HCT116 (cell line): ENCODE measurements at regions not wholly inside any gene's neighbourhood (a gene's known extent, or its start where the extent isn't known, plus 50 kb on each side); places are given as distances from the start of the nearest gene placed in this dataset.

Experiments used
- ATAC-seq: fragments of 200-7000 bp; cut with Tn5 transposase; 2 replicates; pipeline ENCODE4 v1.9.1; 2020; ENCODE audit warnings: mild to moderate bottlenecking, moderate library complexity
- BruUV-seq: library from RNA; stranded (reverse); fragments of 400-500 nt; replicated peaks from 2 replicates; lab custom pipeline; 2021; lab: Mats Ljungman, UMichigan
- CTCF ChIA-PET: fragments of 300-600 bp; sonication (Branson Sonifier 250); formaldehyde crosslinking; loops from one replicate; lab custom pipeline; 2021; ENCODE audit warnings: antibody characterized with exemption; lab: Charles Lee
- POLR2A ChIA-PET: fragments of 300-600, 350-600 bp; sonication (Branson Sonifier 250); formaldehyde crosslinking; loops from one replicate; lab custom pipeline; 2021; ENCODE audit warnings: antibody characterized with exemption; lab: Charles Lee
- RAD21 ChIA-PET, 2 experiments: fragments of 300-600 bp; sonication (Branson Sonifier 250); formaldehyde crosslinking; loops; one replicate each; lab custom pipeline; 2023; ENCODE audit warnings: low total read pairs in 2 of 2; ENCODE audit not compliant: uncharacterized antibody in 2 of 2, unreplicated experiment in 2 of 2, low non-redundant PET in 1 of 2; lab: Charles Lee
- DNase-seq: peaks from one replicate; pipeline ENCODE4 v3.0.0-alpha.2; 2010; ENCODE audit warnings: low read depth, low spot score
- H2AFZ ChIP-seq: fragments of 200-600 bp; shearing (Covaris generic), sonication (generic); 2 replicates; pipeline ENCODE4 v1.6.1; 2017; ENCODE audit warnings: low read depth, mixed run types, mixed read lengths, antibody characterized with exemption, low read length; ENCODE audit not compliant: poor library complexity, severe bottlenecking
- H3K27ac ChIP-seq: 2 replicates; pipeline ENCODE4 v1.5.1; 2012; ENCODE audit warnings: low read depth, low read length
- H3K27me3 ChIP-seq: fragments of 200-600 bp; sonication (generic); 2 replicates; pipeline ENCODE4 v1.6.1; 2016; ENCODE audit warnings: mixed run types, low read length, mixed read lengths; ENCODE audit not compliant: insufficient read depth
- H3K36me3 ChIP-seq, 2 experiments: fragments of 200-500 bp in 1 of 2; fragments of 200-600 bp in 1 of 2; sonication (Bioruptor generic) in 1 of 2; sonication (generic) in 1 of 2; 2 replicates each; pipeline versions ENCODE4 v1.5.1 to v1.6.1; 2014 to 2016; ENCODE audit warnings: low read length in 2 of 2, inconsistent platforms in 1 of 2, mixed read lengths in 1 of 2, mixed run types in 1 of 2; ENCODE audit not compliant: insufficient read depth in 2 of 2, control insufficient read depth in 1 of 2
- H3K4me1 ChIP-seq, 2 experiments: fragments of 200-600 bp in 1 of 2; sonication (generic) in 1 of 2; 2 replicates each; pipeline versions ENCODE4 v1.5.1 to v1.6.1; 2012 to 2017; ENCODE audit warnings: low read length in 2 of 2, inconsistent platforms in 1 of 2, mild to moderate bottlenecking in 1 of 2, mixed read lengths in 1 of 2, mixed run types in 1 of 2, moderate library complexity in 1 of 2; ENCODE audit not compliant: insufficient read depth in 2 of 2, control insufficient read depth in 1 of 2
- H3K4me2 ChIP-seq: fragments of 200-600 bp; sonication (generic); 2 replicates; pipeline ENCODE4 v1.6.1; 2017; ENCODE audit warnings: mixed run types, low read length, mixed read lengths
- H3K4me3 ChIP-seq, 2 experiments: fragments of 200-600 bp in 1 of 2; sonication (generic) in 1 of 2; replicated peaks in 1 of 2; 2 replicates each; pipeline ENCODE4 v1.5.1; 2011 to 2016; ENCODE audit warnings: low read length in 2 of 2, control low read depth in 1 of 2, low read depth in 1 of 2, mild to moderate bottlenecking in 1 of 2, mixed read lengths in 1 of 2, mixed run types in 1 of 2
- H3K79me2 ChIP-seq: fragments of 200-600 bp; sonication (generic); 2 replicates; pipeline ENCODE4 v1.6.1; 2017; ENCODE audit warnings: mild to moderate bottlenecking, mixed run types, low read length, moderate library complexity, mixed read lengths; ENCODE audit not compliant: insufficient read depth
- H3K9ac ChIP-seq: fragments of 200-600 bp; sonication (generic); 2 replicates; pipeline ENCODE4 v1.6.1; 2016; ENCODE audit warnings: low read length, mixed read lengths
- H3K9me2 ChIP-seq: fragments of 200-600 bp; sonication (generic), shearing (Covaris generic); 2 replicates; pipeline ENCODE4 v1.6.1; 2017; ENCODE audit warnings: mixed run types, mild to moderate bottlenecking, moderate library complexity; ENCODE audit not compliant: insufficient read depth
- H3K9me3 ChIP-seq, 2 experiments: fragments of 200-500 bp in 1 of 2; fragments of 200-600 bp in 1 of 2; sonication (Bioruptor generic) in 1 of 2; sonication (generic) in 1 of 2; 2 replicates each; pipeline ENCODE4 v1.6.1; 2014 to 2017; ENCODE audit warnings: low read length in 2 of 2, mixed read lengths in 2 of 2, inconsistent platforms in 1 of 2, low read depth in 1 of 2, mild to moderate bottlenecking in 1 of 2, mixed run types in 1 of 2, moderate library complexity in 1 of 2; ENCODE audit not compliant: control insufficient read depth in 1 of 2, insufficient read depth in 1 of 2
- H4K20me1 ChIP-seq: fragments of 200-600 bp; sonication (generic), shearing (Covaris generic); 2 replicates; pipeline ENCODE4 v1.6.1; 2017; ENCODE audit warnings: mixed run types, mild to moderate bottlenecking, moderate library complexity; ENCODE audit not compliant: insufficient read depth
- CBX3 ChIP-seq: IDR thresholded peaks from 2 replicates; pipeline ENCODE4 v1.6.1; 2012; ENCODE audit warnings: low read depth
- CEBPB ChIP-seq: IDR thresholded peaks from 2 replicates; pipeline ENCODE4 v1.6.1; 2012; ENCODE audit warnings: low read depth
- CTCF ChIP-seq, 3 experiments: fragments of 200-600 bp in 1 of 3; sonication (generic) in 1 of 3; IDR thresholded peaks in 2 of 3; conservative IDR thresholded peaks in 1 of 3; 2 replicates each; pipeline ENCODE4 v1.5.1; 2012 to 2017; ENCODE audit warnings: low read depth in 2 of 3, low read length in 2 of 3, antibody characterized with exemption in 1 of 3, borderline replicate concordance in 1 of 3, control low read depth in 1 of 3, mild to moderate bottlenecking in 1 of 3, mixed read lengths in 1 of 3, mixed run types in 1 of 3, moderate library complexity in 1 of 3; ENCODE audit not compliant: insufficient read depth in 1 of 3
- EGR1 ChIP-seq: IDR thresholded peaks from 2 replicates; pipeline ENCODE4 v1.6.1; 2012; ENCODE audit warnings: low read depth
- ELF1 ChIP-seq: IDR thresholded peaks from 2 replicates; pipeline ENCODE4 v1.6.1; 2012; ENCODE audit warnings: low read depth, borderline replicate concordance
- EZH2 ChIP-seq: fragments of 200-600 bp; sonication (generic); IDR thresholded peaks from 2 replicates; pipeline ENCODE4 v1.6.1; 2017; ENCODE audit warnings: antibody characterized with exemption, mixed run types
- EZH2phosphoT487 ChIP-seq: fragments of 200-600 bp; IDR thresholded peaks from 2 replicates; pipeline ENCODE4 v1.6.1; 2018; ENCODE audit warnings: antibody characterized with exemption, borderline replicate concordance
- FOSL1 ChIP-seq: IDR thresholded peaks from 2 replicates; pipeline ENCODE4 v1.6.1; 2012; ENCODE audit warnings: low read depth
- POLR2A ChIP-seq: IDR thresholded peaks from 2 replicates; pipeline ENCODE4 v1.7.0; 2011; ENCODE audit warnings: borderline replicate concordance; ENCODE audit not compliant: insufficient read depth, insufficient read length; ENCODE audit errors: extremely low read depth
- POLR2AphosphoS5 ChIP-seq: IDR thresholded peaks from 2 replicates; pipeline ENCODE4 v1.6.1; 2011; ENCODE audit warnings: mild to moderate bottlenecking, low read depth, low read length, moderate library complexity
- SRF ChIP-seq: IDR thresholded peaks from 2 replicates; pipeline ENCODE4 v1.6.1; 2012; ENCODE audit warnings: low read depth
- TCF7L2 ChIP-seq: IDR thresholded peaks from 2 replicates; pipeline ENCODE4 v1.7.0; 2011; ENCODE audit warnings: borderline replicate concordance, inconsistent platforms; ENCODE audit not compliant: insufficient read depth, insufficient read length; ENCODE audit errors: extremely low read depth
- YY1 ChIP-seq: IDR thresholded peaks from 2 replicates; pipeline ENCODE4 v1.6.1; 2011; ENCODE audit warnings: low read length, low read depth, moderate library complexity, mild to moderate bottlenecking; ENCODE audit not compliant: insufficient replicate concordance; ENCODE audit errors: extremely low read depth
- ZFX ChIP-seq: fragments of 450-650 bp; IDR thresholded peaks from 2 replicates; pipeline ENCODE4 v1.6.1; 2017
- ZNF274 ChIP-seq: fragments of 200-500 bp; sonication (Bioruptor generic); IDR thresholded peaks from 2 replicates; pipeline ENCODE4 v1.6.1; 2014; ENCODE audit warnings: mild to moderate bottlenecking, low read depth, low read length, inconsistent platforms
- intact Hi-C: fragments of 100-400 bp; cut with micrococcal nuclease; formaldehyde crosslinking; loops from 2 replicates; pipeline ENCODE4 v1.10.0; 2022

- H3K4me3 ChIP-seq: no peak overlapping the region
- ChIA-PET RAD21 (no interaction called here), CTCF (no interaction called here), POLR2A (no interaction called here)
- no peak overlapping the region for H2AFZ ChIP-seq
- no peaks in the 10 kb centered on the region for H3K9me3 ChIP-seq
- TF ChIP-seq SRF (no peak), CBX3 (no peak), POLR2AphosphoS5 (no peak), TCF7L2 (no peak), EZH2 (no peak), POLR2A (no peak), ELF1 (no peak), ZNF274 (no peak), ZFX (no peak), EZH2phosphoT487 (no peak), EGR1 (no peak), CTCF (IDR thresholded peaks at IDR 0.05 in 2 of 3, conservative IDR thresholded peaks at IDR 0.05 in 1 of 3; ENCODE audit: borderline replicate concordance in 1 of 3, insufficient read depth in 1 of 3, low read depth in 2 of 3, low read length in 2 of 3) (no peak), YY1 (no peak), CEBPB (no peak), FOSL1 (no peak)
- H3K9ac ChIP-seq: no peak overlapping the region
- H3K36me3 ChIP-seq: no peaks in the 10 kb centered on the region
- H4K20me1 ChIP-seq: no peaks in the 10 kb centered on the region
- BruUV-seq: no TSS peak
- H3K27me3 ChIP-seq: no peaks in the 10 kb centered on the region
- intact Hi-C loops: no loop called here
- H3K4me2 ChIP-seq: no peak overlapping the region
- no peak for ATAC-seq
- no peaks in the 10 kb centered on the region for H3K9me2 ChIP-seq
- DNase-seq: no peak
- no peaks in the 10 kb centered on the region for H3K79me2 ChIP-seq
- H3K27ac ChIP-seq: no peak overlapping the region
- no peaks in the 10 kb centered on the region for H3K4me1 ChIP-seq
Measured at GRCh38 chr5:98292496-98292895, 481.0 kb upstream of the RGMB start.
